ENCODE measurements at regions not wholly inside any gene's neighbourhood (a gene's known extent, or its start where the extent isn't known, plus 50 kb on each side); places are given as distances from the start of the nearest gene placed in this dataset.

GRCh38 chr16:65842067-65842466, 524.4 kb upstream of the CDH5 start:
- TF ChIP-seq RFX5 (IDR thresholded peaks at IDR 0.05; ENCODE audit: borderline replicate concordance, low read depth, low read length): no peak
- TF ChIP-seq POLR2AphosphoS5 (IDR thresholded peaks at IDR 0.05; ENCODE audit: low read depth, low read length): no peak
- no peak for TF ChIP-seq RBBP5 (IDR thresholded peaks at IDR 0.05; ENCODE audit: borderline replicate concordance, low read depth, low read length)
- TF ChIP-seq CTCF (IDR thresholded peaks at IDR 0.05; ENCODE audit: control extremely low read depth in 1 of 3, insufficient read depth in 1 of 3, low read depth in 1 of 3, low read length in 3 of 3): no peak
- TF ChIP-seq EGR1 (IDR thresholded peaks at IDR 0.05; ENCODE audit: borderline replicate concordance, low read depth, low read length): no peak
- TF ChIP-seq SRF (IDR thresholded peaks at IDR 0.05; ENCODE audit: low read depth, low read length): no peak
- TF ChIP-seq CREB1 (IDR thresholded peaks at IDR 0.05): no peak
- no peak for TF ChIP-seq TEAD4 (IDR thresholded peaks at IDR 0.05; ENCODE audit: low read depth, low read length)
- TF ChIP-seq YY1 (IDR thresholded peaks at IDR 0.05; ENCODE audit: low read depth, low read length): no peak
- no peak for TF ChIP-seq SIN3A (conservative IDR thresholded peaks at IDR 0.05 in 1 of 2, IDR thresholded peaks at IDR 0.05 in 1 of 2; ENCODE audit: low read depth in 1 of 2, low read length in 2 of 2)

All from H1 (cell line).